MM.1S (cell line): ENCODE measurements at regions not wholly inside any gene's neighbourhood (a gene's known extent, or its start where the extent isn't known, plus 50 kb on each side); places are given as distances from the start of the nearest gene placed in this dataset.

Source experiments
- CTCF ChIP-seq: fragments of 300-600 bp; sonication (generic); IDR thresholded peaks from 2 replicates; pipeline ENCODE4 v1.5.1; 2016; ENCODE audit warnings: antibody characterized with exemption, low read length, mixed read lengths
- EZH2 ChIP-seq: fragments of 300-600 bp; sonication (generic); optimal IDR thresholded peaks from 2 replicates; pipeline ENCODE3; 2017; ENCODE audit warnings: low read depth, mild to moderate bottlenecking, antibody characterized with exemption, low read length, mixed read lengths
- EZH2phosphoT487 ChIP-seq: fragments of 300-600 bp; sonication (generic); IDR thresholded peaks from 2 replicates; pipeline ENCODE4 v1.6.1; 2018; ENCODE audit warnings: antibody characterized with exemption, low read length

DNA sequence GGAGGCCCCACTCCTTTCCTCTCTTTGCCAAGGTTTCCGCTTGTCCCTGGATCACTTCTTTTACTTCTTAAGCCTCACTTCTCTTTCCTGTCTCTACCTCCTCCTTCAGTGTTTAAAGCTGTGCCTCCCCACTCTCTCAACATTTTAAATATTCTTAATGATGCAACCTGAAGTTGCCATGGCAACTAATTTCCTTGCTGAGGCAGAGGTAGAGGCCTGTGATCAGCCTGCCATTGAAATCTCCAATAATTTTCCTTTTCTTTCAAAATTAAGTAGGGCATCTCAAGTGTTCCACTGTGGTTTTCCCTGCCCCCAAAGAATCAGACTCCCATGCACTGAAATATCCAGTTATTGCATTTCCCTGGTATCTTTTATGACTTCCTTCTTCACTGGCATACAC, 108.6 kb upstream of the VRK1 start:
- TF ChIP-seq CTCF, result no peak
- no peak for TF ChIP-seq EZH2
- no peak for TF ChIP-seq EZH2phosphoT487
